PFSK-1 (cell line): ENCODE measurements at regions not wholly inside any gene's neighbourhood (a gene's known extent, or its start where the extent isn't known, plus 50 kb on each side); places are given as distances from the start of the nearest gene placed in this dataset.

ENCODE experiments used
- FOXP2 ChIP-seq: optimal IDR thresholded peaks from 2 replicates; pipeline ENCODE3; 2011; ENCODE audit warnings: borderline replicate concordance, control low read depth, inconsistent platforms; ENCODE audit not compliant: insufficient read depth; ENCODE audit errors: extremely low read length, extremely low read depth
- POLR2AphosphoS5 ChIP-seq: IDR thresholded peaks from 2 replicates; pipeline ENCODE4 v1.6.1; 2012; ENCODE audit warnings: low read depth, mild to moderate bottlenecking, control low read depth, low read length, moderate library complexity
- SIN3A ChIP-seq: IDR thresholded peaks from 2 replicates; pipeline ENCODE4 v1.6.1; 2012; ENCODE audit warnings: mild to moderate bottlenecking, low read length, moderate library complexity, borderline replicate concordance; ENCODE audit not compliant: insufficient read depth
- TAF1 ChIP-seq: IDR thresholded peaks from 2 replicates; pipeline ENCODE4 v1.6.1; 2012; ENCODE audit warnings: low read length, control low read depth, borderline replicate concordance; ENCODE audit not compliant: insufficient read depth
- TF ChIP-seq, protein P1 (sequence below), 2 experiments: IDR thresholded peaks; 2 replicates each; pipeline versions ENCODE4 v1.6.1 to v1.8.0; 2011 to 2012; ENCODE audit warnings: low read depth in 2 of 2, low read length in 2 of 2, control low read depth in 1 of 2, inconsistent platforms in 1 of 2, mild to moderate bottlenecking in 1 of 2, moderate library complexity in 1 of 2; ENCODE audit not compliant: insufficient read depth in 1 of 2

DNA sequence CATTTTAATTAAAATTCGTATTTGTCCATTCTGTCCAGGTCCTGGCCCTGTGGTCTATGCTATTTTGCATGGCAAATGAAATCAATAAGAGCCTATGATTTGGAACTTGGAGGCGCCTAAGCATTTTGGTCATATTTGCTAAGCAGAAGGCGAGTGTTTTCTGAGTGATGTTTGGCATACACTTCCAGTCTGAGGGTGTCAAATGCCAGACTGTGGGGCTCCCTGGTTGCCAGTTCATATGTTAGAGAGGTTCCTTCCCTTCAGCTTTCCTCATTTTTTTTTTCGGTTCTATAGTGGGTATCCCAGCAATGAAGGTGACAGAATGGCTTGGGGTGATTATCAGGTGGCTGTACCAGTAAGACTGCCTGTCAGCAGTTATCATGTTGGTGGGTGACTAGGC, 1007.8 kb upstream of the WWC1 start:
- TF ChIP-seq FOXP2 (no peak), SIN3A (no peak), POLR2AphosphoS5 (no peak)
- TF ChIP-seq, protein P1, sequence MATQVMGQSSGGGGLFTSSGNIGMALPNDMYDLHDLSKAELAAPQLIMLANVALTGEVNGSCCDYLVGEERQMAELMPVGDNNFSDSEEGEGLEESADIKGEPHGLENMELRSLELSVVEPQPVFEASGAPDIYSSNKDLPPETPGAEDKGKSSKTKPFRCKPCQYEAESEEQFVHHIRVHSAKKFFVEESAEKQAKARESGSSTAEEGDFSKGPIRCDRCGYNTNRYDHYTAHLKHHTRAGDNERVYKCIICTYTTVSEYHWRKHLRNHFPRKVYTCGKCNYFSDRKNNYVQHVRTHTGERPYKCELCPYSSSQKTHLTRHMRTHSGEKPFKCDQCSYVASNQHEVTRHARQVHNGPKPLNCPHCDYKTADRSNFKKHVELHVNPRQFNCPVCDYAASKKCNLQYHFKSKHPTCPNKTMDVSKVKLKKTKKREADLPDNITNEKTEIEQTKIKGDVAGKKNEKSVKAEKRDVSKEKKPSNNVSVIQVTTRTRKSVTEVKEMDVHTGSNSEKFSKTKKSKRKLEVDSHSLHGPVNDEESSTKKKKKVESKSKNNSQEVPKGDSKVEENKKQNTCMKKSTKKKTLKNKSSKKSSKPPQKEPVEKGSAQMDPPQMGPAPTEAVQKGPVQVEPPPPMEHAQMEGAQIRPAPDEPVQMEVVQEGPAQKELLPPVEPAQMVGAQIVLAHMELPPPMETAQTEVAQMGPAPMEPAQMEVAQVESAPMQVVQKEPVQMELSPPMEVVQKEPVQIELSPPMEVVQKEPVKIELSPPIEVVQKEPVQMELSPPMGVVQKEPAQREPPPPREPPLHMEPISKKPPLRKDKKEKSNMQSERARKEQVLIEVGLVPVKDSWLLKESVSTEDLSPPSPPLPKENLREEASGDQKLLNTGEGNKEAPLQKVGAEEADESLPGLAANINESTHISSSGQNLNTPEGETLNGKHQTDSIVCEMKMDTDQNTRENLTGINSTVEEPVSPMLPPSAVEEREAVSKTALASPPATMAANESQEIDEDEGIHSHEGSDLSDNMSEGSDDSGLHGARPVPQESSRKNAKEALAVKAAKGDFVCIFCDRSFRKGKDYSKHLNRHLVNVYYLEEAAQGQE (IDR thresholded peaks at IDR 0.05; ENCODE audit: insufficient read depth in 1 of 2, low read depth in 2 of 2, low read length in 2 of 2), result no peak

DNA sequence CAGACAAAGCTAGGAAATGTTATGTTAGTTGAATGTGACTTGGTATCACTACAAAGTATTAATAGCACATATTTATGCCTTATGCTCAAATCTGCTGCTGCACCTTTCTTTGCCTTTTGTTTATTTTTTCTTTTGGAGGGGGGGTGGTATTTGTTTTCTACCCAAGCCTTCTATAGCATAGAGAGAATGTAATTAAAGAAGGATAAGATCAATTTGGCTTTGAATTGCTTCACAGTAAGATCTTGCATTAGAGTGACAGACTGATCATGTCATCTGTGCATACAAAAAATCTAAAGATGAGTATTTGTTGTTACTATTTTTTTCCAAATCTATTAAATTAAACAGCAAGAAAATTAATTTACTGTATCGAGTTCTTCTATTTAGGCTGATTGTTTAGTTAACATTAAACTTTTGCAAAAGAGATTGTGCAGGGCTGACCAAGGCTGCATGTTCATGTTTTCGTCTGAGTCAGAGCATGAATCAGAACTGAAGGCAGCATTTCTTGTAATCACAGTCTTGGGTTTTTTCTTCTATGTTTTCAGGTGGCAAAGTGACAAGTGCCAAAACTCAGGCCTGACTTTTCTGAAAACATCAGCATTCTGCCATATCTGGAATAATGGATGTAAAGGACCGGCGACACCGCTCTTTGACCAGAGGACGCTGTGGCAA, 1007.1 kb upstream of the WWC1 start:
- TF ChIP-seq FOXP2, result no peak
- no peak for TF ChIP-seq POLR2AphosphoS5
- TF ChIP-seq TAF1, result no peak
- TF ChIP-seq SIN3A, result no peak
- TF ChIP-seq, protein P1 (IDR thresholded peaks at IDR 0.05; ENCODE audit: insufficient read depth in 1 of 2, low read depth in 2 of 2, low read length in 2 of 2), result no peak

DNA sequence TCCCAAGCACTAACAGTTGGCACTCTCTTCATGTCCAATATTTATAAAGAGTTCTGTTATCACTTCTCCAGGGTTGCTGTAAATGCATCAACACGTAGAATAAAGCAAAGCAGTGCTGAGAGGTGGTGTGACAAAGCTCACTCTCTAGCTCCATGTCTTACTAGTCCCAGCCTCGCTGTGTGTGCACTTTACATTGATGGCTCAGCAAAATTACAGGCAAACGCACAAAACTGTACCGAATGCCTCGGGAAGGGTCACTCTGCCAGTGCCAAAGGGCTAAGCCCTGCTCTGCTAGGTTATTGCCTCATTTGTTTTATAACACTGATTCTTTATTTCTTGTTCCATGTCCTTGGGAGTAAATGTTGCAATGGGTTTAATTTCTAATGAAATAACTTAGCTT, 1005.9 kb upstream of the WWC1 start:
- TF ChIP-seq FOXP2 (no peak), SIN3A (no peak), POLR2AphosphoS5 (no peak), TAF1 (no peak)
- TF ChIP-seq, protein P1 (IDR thresholded peaks at IDR 0.05; ENCODE audit: insufficient read depth in 1 of 2, low read depth in 2 of 2, low read length in 2 of 2), result no peak

DNA sequence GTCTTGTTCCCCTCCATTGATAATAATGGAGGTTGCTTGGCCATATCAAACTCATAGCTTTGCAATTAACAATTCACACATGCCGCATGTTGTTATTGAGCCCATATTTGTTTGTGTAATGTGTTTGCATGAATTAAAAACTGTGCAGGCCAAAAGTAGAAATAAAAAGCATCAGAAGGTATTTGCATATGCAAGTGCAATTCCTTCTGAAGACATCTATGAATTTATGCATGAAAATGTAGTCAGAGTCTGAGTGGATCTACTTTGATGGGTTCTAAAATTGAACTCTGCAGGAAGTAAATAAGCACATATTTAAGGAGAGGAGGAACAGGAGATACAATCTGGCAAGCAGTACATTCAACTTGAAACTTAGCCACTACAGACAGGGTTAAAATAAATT, 1004.6 kb upstream of the WWC1 start:
- TF ChIP-seq POLR2AphosphoS5, result no peak
- TF ChIP-seq TAF1, result no peak
- TF ChIP-seq, protein P1 (IDR thresholded peaks at IDR 0.05; ENCODE audit: insufficient read depth in 1 of 2, low read depth in 2 of 2, low read length in 2 of 2), result no peak
- no peak for TF ChIP-seq FOXP2
- TF ChIP-seq SIN3A, result no peak
